Panc1 (cell line): ENCODE measurements at regions not wholly inside any gene's neighbourhood (a gene's known extent, or its start where the extent isn't known, plus 50 kb on each side); places are given as distances from the start of the nearest gene placed in this dataset.

Experiments used
- POLR2AphosphoS5 ChIP-seq: IDR thresholded peaks from 2 replicates; pipeline ENCODE4 v1.6.1; 2012; ENCODE audit warnings: mild to moderate bottlenecking, low read depth, low read length, moderate library complexity
- SIN3A ChIP-seq: IDR thresholded peaks from 2 replicates; pipeline ENCODE4 v1.6.1; 2012; ENCODE audit warnings: low read depth, mild to moderate bottlenecking, low read length, moderate library complexity, borderline replicate concordance; ENCODE audit not compliant: insufficient read depth
- TF ChIP-seq, protein P1 (sequence below): fragments of 450-650 bp; IDR thresholded peaks from 2 replicates; pipeline ENCODE4 v1.5.1; 2017; ENCODE audit warnings: mild to moderate bottlenecking

GRCh38 chr13:62210951-62211350 is 795.3 kb upstream of the PCDH20 start:
- TF ChIP-seq, protein P1, sequence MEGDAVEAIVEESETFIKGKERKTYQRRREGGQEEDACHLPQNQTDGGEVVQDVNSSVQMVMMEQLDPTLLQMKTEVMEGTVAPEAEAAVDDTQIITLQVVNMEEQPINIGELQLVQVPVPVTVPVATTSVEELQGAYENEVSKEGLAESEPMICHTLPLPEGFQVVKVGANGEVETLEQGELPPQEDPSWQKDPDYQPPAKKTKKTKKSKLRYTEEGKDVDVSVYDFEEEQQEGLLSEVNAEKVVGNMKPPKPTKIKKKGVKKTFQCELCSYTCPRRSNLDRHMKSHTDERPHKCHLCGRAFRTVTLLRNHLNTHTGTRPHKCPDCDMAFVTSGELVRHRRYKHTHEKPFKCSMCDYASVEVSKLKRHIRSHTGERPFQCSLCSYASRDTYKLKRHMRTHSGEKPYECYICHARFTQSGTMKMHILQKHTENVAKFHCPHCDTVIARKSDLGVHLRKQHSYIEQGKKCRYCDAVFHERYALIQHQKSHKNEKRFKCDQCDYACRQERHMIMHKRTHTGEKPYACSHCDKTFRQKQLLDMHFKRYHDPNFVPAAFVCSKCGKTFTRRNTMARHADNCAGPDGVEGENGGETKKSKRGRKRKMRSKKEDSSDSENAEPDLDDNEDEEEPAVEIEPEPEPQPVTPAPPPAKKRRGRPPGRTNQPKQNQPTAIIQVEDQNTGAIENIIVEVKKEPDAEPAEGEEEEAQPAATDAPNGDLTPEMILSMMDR: no peak
- TF ChIP-seq POLR2AphosphoS5 (no peak), SIN3A (no peak)
